CD14-positive monocyte (primary cell): ENCODE measurements at regions not wholly inside any gene's neighbourhood (a gene's known extent, or its start where the extent isn't known, plus 50 kb on each side); places are given as distances from the start of the nearest gene placed in this dataset.
"Not testable (repeated sequence)": the region's sequence is repeated elsewhere in the genome, so short reads cannot be mapped to it uniquely, and the experiment has no call there.

Experiments used
- DNase-seq, 3 donors: peaks; one replicate each; pipeline ENCODE4 v3.0.0-alpha.2; 2011 to 2022
- H2AFZ ChIP-seq: 2 replicates; pipeline ENCODE4 v1.6.0; 2012; ENCODE audit warnings: mild to moderate bottlenecking, low read depth, low read length, inconsistent platforms; ENCODE audit not compliant: insufficient read depth, poor library complexity, severe bottlenecking
- H3K27ac ChIP-seq, 2 donors: 1 replicate in 1 of 2; 2 replicates in 1 of 2; pipeline ENCODE4 v1.5.1; 2012 to 2013; ENCODE audit warnings: low read length in 2 of 2, control low read depth in 1 of 2, inconsistent platforms in 1 of 2, low read depth in 1 of 2, mild to moderate bottlenecking in 1 of 2
- H3K27me3 ChIP-seq, 2 donors: one replicate each; pipeline versions ENCODE4 v1.6.0 to v1.6.1; 2011 to 2013; ENCODE audit warnings: low read length in 2 of 2; ENCODE audit not compliant: control insufficient read depth in 2 of 2, insufficient read depth in 2 of 2
- H3K36me3 ChIP-seq, 2 donors: replicated peaks in 1 of 2; 1 replicate in 1 of 2; 2 replicates in 1 of 2; pipeline versions ENCODE4 v1.5.1 to v1.6.1; 2012 to 2013; ENCODE audit warnings: low read length in 2 of 2, control low read depth in 1 of 2, inconsistent platforms in 1 of 2, mild to moderate bottlenecking in 1 of 2; ENCODE audit not compliant: insufficient read depth in 2 of 2, control insufficient read depth in 1 of 2
- H3K4me1 ChIP-seq, 2 donors: 1 replicate in 1 of 2; 2 replicates in 1 of 2; pipeline versions ENCODE4 v1.5.1 to v1.6.1; 2012 to 2013; ENCODE audit warnings: low read length in 2 of 2, control low read depth in 1 of 2, inconsistent platforms in 1 of 2, mild to moderate bottlenecking in 1 of 2, moderate library complexity in 1 of 2; ENCODE audit not compliant: insufficient read depth in 2 of 2, control insufficient read depth in 1 of 2
- H3K4me2 ChIP-seq: replicated peaks from 2 replicates; pipeline ENCODE3; 2012; ENCODE audit warnings: low read length, moderate library complexity, mild to moderate bottlenecking; ENCODE audit not compliant: poor library complexity, severe bottlenecking; ENCODE audit errors: extremely low read depth
- H3K4me3 ChIP-seq, 3 experiments: fragments of 200-600 bp in 1 of 3; sonication (generic) in 1 of 3; replicated peaks in 1 of 3; 1 replicate in 2 of 3; 2 replicates in 1 of 3; pipeline ENCODE4 v1.5.1; 2011 to 2013; ENCODE audit warnings: low read length in 3 of 3, mild to moderate bottlenecking in 3 of 3, control low read depth in 2 of 3, low read depth in 2 of 3, inconsistent platforms in 1 of 3, moderate library complexity in 1 of 3
- H3K79me2 ChIP-seq: 2 replicates; pipeline ENCODE4 v1.6.0; 2012; ENCODE audit warnings: mild to moderate bottlenecking, control low read depth, inconsistent platforms, low read length, moderate library complexity; ENCODE audit not compliant: insufficient read depth
- H3K9ac ChIP-seq: 2 replicates; pipeline ENCODE4 v1.6.0; 2017; ENCODE audit warnings: low read length, mild to moderate bottlenecking; ENCODE audit not compliant: insufficient read depth, poor library complexity, severe bottlenecking
- H3K9me3 ChIP-seq, 2 donors: replicated peaks in 1 of 2; 1 replicate in 1 of 2; 2 replicates in 1 of 2; pipeline versions ENCODE4 v1.5.1 to v1.6.1; 2012 to 2013; ENCODE audit warnings: low read length in 2 of 2, control low read depth in 1 of 2; ENCODE audit not compliant: control insufficient read depth in 1 of 2, insufficient read depth in 1 of 2
- H4K20me1 ChIP-seq: 2 replicates; pipeline ENCODE4 v1.6.0; 2012; ENCODE audit warnings: mild to moderate bottlenecking, low read length, control low read depth, moderate library complexity; ENCODE audit not compliant: insufficient read depth
- H3K27ac Mint-ChIP-seq, 7 donors: one replicate each; pipeline ENCODE4 v1.8.0; 2020; ENCODE audit warnings: mild to moderate bottlenecking in 7 of 7, mixed read lengths in 7 of 7, moderate library complexity in 6 of 7, inconsistent platforms in 2 of 7
- H3K27me3 Mint-ChIP-seq, 3 donors: one replicate each; pipeline ENCODE4 v1.8.0; 2021 to 2022; ENCODE audit warnings: low read depth in 3 of 3, mild to moderate bottlenecking in 3 of 3, mixed read lengths in 3 of 3, moderate library complexity in 3 of 3, inconsistent platforms in 1 of 3
- H3K36me3 Mint-ChIP-seq, 2 donors: one replicate each; pipeline ENCODE4 v1.8.0; 2020; ENCODE audit warnings: mixed read lengths in 2 of 2, inconsistent platforms in 1 of 2, mild to moderate bottlenecking in 1 of 2
- H3K4me1 Mint-ChIP-seq: one replicate; pipeline ENCODE4 v1.8.0; 2020; ENCODE audit warnings: mild to moderate bottlenecking, mixed read lengths
- H3K4me3 Mint-ChIP-seq, 2 donors: one replicate each; pipeline ENCODE4 v1.8.0; 2020; ENCODE audit warnings: mild to moderate bottlenecking in 2 of 2, mixed read lengths in 2 of 2, moderate library complexity in 1 of 2
- H3K9me3 Mint-ChIP-seq, 7 donors: one replicate each; pipeline ENCODE4 v1.8.0; 2020 to 2022; ENCODE audit warnings: mixed read lengths in 7 of 7, mild to moderate bottlenecking in 6 of 7, moderate library complexity in 6 of 7, inconsistent platforms in 2 of 7
- CTCF ChIP-seq: fragments of 200-600 bp; IDR thresholded peaks from one replicate; pipeline ENCODE4 v1.8.0; 2022; ENCODE audit warnings: antibody characterized with exemption, mild to moderate bottlenecking
- WGBS: methylation state at CpG from one replicate; pipeline ENCODE4 v1.1.5; 2013; ENCODE audit warnings: missing lambda C conversion rate; ENCODE audit not compliant: insufficient coverage; 5-methylcytosine and 5-hydroxymethylcytosine counted together
- intact Hi-C, 2 donors: fragments of 100-400 bp; cut with micrococcal nuclease; formaldehyde crosslinking; loops; one replicate each; pipeline versions ENCODE4 v1.15.0 to v1.15.1; 2023

- no peaks in the 10 kb centered on the region for H4K20me1 ChIP-seq
- no peak overlapping the region for H2AFZ ChIP-seq
- H3K9ac ChIP-seq: no peak overlapping the region
- H3K4me1 ChIP-seq: no peaks in the 10 kb centered on the region
- no peak overlapping the region for H3K27ac ChIP-seq
- H3K4me1 Mint-ChIP-seq: peaks cover 5% of the 10 kb centered on the region
- no peak for TF ChIP-seq CTCF
- H3K4me3 Mint-ChIP-seq: no peak overlapping the region
- no peaks in the 10 kb centered on the region for H3K36me3 ChIP-seq
- no peak overlapping the region for H3K27ac Mint-ChIP-seq
- H3K4me2 ChIP-seq: no peak overlapping the region
- H3K36me3 Mint-ChIP-seq: no peaks in the 10 kb centered on the region
- no peak for DNase-seq
- no CpG with 5 or more reads among the region's 4 CpGs for WGBS
- H3K27me3 Mint-ChIP-seq: peaks cover 0 to 3% (median 2%) of the 10 kb centered on the region in 3 donors
- H3K4me3 ChIP-seq: no peak overlapping the region
- H3K9me3 Mint-ChIP-seq: peaks cover 0 to 13% (median 8%) of the 10 kb centered on the region in 7 donors
- H3K9me3 ChIP-seq: no peaks in the 10 kb centered on the region
- intact Hi-C loops: no loop called here
- H3K27me3 ChIP-seq: no peaks in the 10 kb centered on the region
- H3K79me2 ChIP-seq: no peaks in the 10 kb centered on the region
Measured at GRCh38 chr6:131336596-131336995, 201.3 kb downstream of the AKAP7 start.

- WGBS: no CpG with 5 or more reads among the region's 4 CpGs
- H3K9ac ChIP-seq, H3K4me3 Mint-ChIP-seq, H3K27me3 Mint-ChIP-seq, H3K27ac Mint-ChIP-seq, intact Hi-C loops, H3K79me2 ChIP-seq, DNase-seq, H2AFZ ChIP-seq, H3K36me3 Mint-ChIP-seq, H4K20me1 ChIP-seq, H3K27me3 ChIP-seq, H3K36me3 ChIP-seq, H3K9me3 Mint-ChIP-seq, H3K27ac ChIP-seq, H3K9me3 ChIP-seq, H3K4me1 ChIP-seq, H3K4me1 Mint-ChIP-seq, H3K4me3 ChIP-seq, H3K4me2 ChIP-seq: not testable (repeated sequence)
Measured at GRCh38 chr6:131346896-131347295, 211.6 kb downstream of the AKAP7 start.
